Vagina (tissue), 2 donors: ENCODE measurements at regions not wholly inside any gene's neighbourhood (a gene's known extent, or its start where the extent isn't known, plus 50 kb on each side); places are given as distances from the start of the nearest gene placed in this dataset.

Experiments
- DNase-seq, 2 donors: peaks; one replicate each; pipeline ENCODE4 v3.0.0-alpha.2; 2017; ENCODE audit errors: extremely low spot score in 2 of 2
- H3K27ac ChIP-seq: fragments of 200-600 bp; sonication (generic); one replicate; pipeline ENCODE4 v1.5.1; 2019
- H3K27me3 ChIP-seq: fragments of 200-600 bp; sonication (generic); one replicate; pipeline ENCODE4 v1.5.1; 2019
- H3K36me3 ChIP-seq, 2 donors: fragments of 200-600 bp; sonication (generic); one replicate each; pipeline ENCODE4 v1.5.1; 2017 to 2019
- H3K4me1 ChIP-seq: fragments of 200-600 bp; sonication (generic); one replicate; pipeline ENCODE4 v1.5.1; 2019
- H3K4me3 ChIP-seq, 2 donors: fragments of 200-600 bp; sonication (generic); 1 replicate in 1 of 2; 2 replicates in 1 of 2; pipeline ENCODE4 v1.5.1; 2016 to 2019
- H3K9me3 ChIP-seq: fragments of 200-600 bp; sonication (generic); one replicate; pipeline ENCODE4 v1.5.1; 2019
- CTCF ChIP-seq, 3 experiments: fragments of 450-650 bp in 2 of 3; fragments of 200-600 bp in 1 of 3; sonication (generic) in 1 of 3; IDR thresholded peaks; one replicate each; pipeline ENCODE4 v1.5.1; 2017 to 2019; ENCODE audit warnings: antibody characterized with exemption in 3 of 3, mild to moderate bottlenecking in 2 of 3, moderate library complexity in 2 of 3
- POLR2A ChIP-seq, 2 donors: fragments of 450-650 bp; IDR thresholded peaks; one replicate each; pipeline ENCODE4 v1.6.1; 2017; ENCODE audit warnings: antibody characterized with exemption in 2 of 2, mild to moderate bottlenecking in 2 of 2, moderate library complexity in 2 of 2
- POLR2AphosphoS5 ChIP-seq, 2 donors: sonication (generic); formaldehyde crosslinking; IDR thresholded peaks; one replicate each; pipeline ENCODE4 v1.9.0; 2017; ENCODE audit warnings: antibody characterized with exemption in 2 of 2, mild to moderate bottlenecking in 2 of 2, low read depth in 1 of 2; ENCODE audit not compliant: insufficient read depth in 1 of 2
- intact Hi-C: fragments of 100-400 bp; cut with DNase I; formaldehyde crosslinking; loops from one replicate; pipeline ENCODE4 v1.15.1; 2023

- Histone ChIP-seq H3K4me1 (no peaks in the 10 kb centered on the region), H3K27ac (no peak overlapping the region), H3K36me3 (no peaks in the 10 kb centered on the region), H3K27me3 (no peaks in the 10 kb centered on the region), H3K9me3 (no peaks in the 10 kb centered on the region), H3K4me3 (no peak overlapping the region)
- no peak for DNase-seq
- TF ChIP-seq CTCF (IDR thresholded peaks at IDR 0.05) (no peak), POLR2A (IDR thresholded peaks at IDR 0.05) (no peak), POLR2AphosphoS5 (IDR thresholded peaks at IDR 0.05; ENCODE audit: insufficient read depth in 1 of 2, low read depth in 1 of 2) (no peak)
- intact Hi-C loops = no loop called here
Measured at GRCh38 chr12:58795825-58796224, 124.5 kb downstream of the LRIG3 start.

GRCh38 chr12:58801986-58802385, 118.3 kb downstream of the LRIG3 start:
- TF ChIP-seq POLR2AphosphoS5 (IDR thresholded peaks at IDR 0.05; ENCODE audit: insufficient read depth in 1 of 2, low read depth in 1 of 2) (no peak), POLR2A (IDR thresholded peaks at IDR 0.05) (no peak), CTCF (IDR thresholded peaks at IDR 0.05) (no peak)
- Histone ChIP-seq H3K27me3 (no peaks in the 10 kb centered on the region), H3K4me1 (no peaks in the 10 kb centered on the region), H3K36me3 (no peaks in the 10 kb centered on the region), H3K4me3 (no peak overlapping the region), H3K9me3 (no peaks in the 10 kb centered on the region), H3K27ac (no peak overlapping the region)
- DNase-seq = no peak
- intact Hi-C loops = no loop called here

GRCh38 chr12:58803908-58804307, 116.4 kb downstream of the LRIG3 start:
- TF ChIP-seq POLR2AphosphoS5 (IDR thresholded peaks at IDR 0.05; ENCODE audit: insufficient read depth in 1 of 2, low read depth in 1 of 2) (no peak), POLR2A (IDR thresholded peaks at IDR 0.05) (no peak), CTCF (IDR thresholded peaks at IDR 0.05) (no peak)
- Histone ChIP-seq H3K4me1 (no peaks in the 10 kb centered on the region), H3K27ac (no peak overlapping the region), H3K36me3 (no peaks in the 10 kb centered on the region), H3K27me3 (no peaks in the 10 kb centered on the region), H3K9me3 (no peaks in the 10 kb centered on the region), H3K4me3 (no peak overlapping the region)
- intact Hi-C loops = no loop called here
- DNase-seq = no peak

GRCh38 chr12:58804749-58805148, 115.6 kb downstream of the LRIG3 start:
- intact Hi-C loops = no loop called here
- H3K27me3 ChIP-seq = no peaks in the 10 kb centered on the region
- no peaks in the 10 kb centered on the region for H3K9me3 ChIP-seq
- no peak overlapping the region for H3K4me3 ChIP-seq
- no peaks in the 10 kb centered on the region for H3K36me3 ChIP-seq
- H3K27ac ChIP-seq = no peak overlapping the region
- no peak for TF ChIP-seq POLR2AphosphoS5 (IDR thresholded peaks at IDR 0.05; ENCODE audit: insufficient read depth in 1 of 2, low read depth in 1 of 2)
- TF ChIP-seq POLR2A (IDR thresholded peaks at IDR 0.05) = no peak
- TF ChIP-seq CTCF (IDR thresholded peaks at IDR 0.05) = no peak
- no peaks in the 10 kb centered on the region for H3K4me1 ChIP-seq
- no peak for DNase-seq

- no peaks in the 10 kb centered on the region for H3K9me3 ChIP-seq
- no peaks in the 10 kb centered on the region for H3K4me1 ChIP-seq
- TF ChIP-seq POLR2AphosphoS5 (IDR thresholded peaks at IDR 0.05; ENCODE audit: insufficient read depth in 1 of 2, low read depth in 1 of 2) (no peak), CTCF (IDR thresholded peaks at IDR 0.05) (no peak), POLR2A (IDR thresholded peaks at IDR 0.05) (no peak)
- intact Hi-C loops = no loop called here
- no peaks in the 10 kb centered on the region for H3K27me3 ChIP-seq
- no peak overlapping the region for H3K4me3 ChIP-seq
- no peak for DNase-seq
- H3K27ac ChIP-seq = no peak overlapping the region
- no peaks in the 10 kb centered on the region for H3K36me3 ChIP-seq
Measured at GRCh38 chr12:58809064-58809607, 111.2 kb downstream of the LRIG3 start.
